ENCODE measurements at regions not wholly inside any gene's neighbourhood (a gene's known extent, or its start where the extent isn't known, plus 50 kb on each side); places are given as distances from the start of the nearest gene placed in this dataset.

DNA sequence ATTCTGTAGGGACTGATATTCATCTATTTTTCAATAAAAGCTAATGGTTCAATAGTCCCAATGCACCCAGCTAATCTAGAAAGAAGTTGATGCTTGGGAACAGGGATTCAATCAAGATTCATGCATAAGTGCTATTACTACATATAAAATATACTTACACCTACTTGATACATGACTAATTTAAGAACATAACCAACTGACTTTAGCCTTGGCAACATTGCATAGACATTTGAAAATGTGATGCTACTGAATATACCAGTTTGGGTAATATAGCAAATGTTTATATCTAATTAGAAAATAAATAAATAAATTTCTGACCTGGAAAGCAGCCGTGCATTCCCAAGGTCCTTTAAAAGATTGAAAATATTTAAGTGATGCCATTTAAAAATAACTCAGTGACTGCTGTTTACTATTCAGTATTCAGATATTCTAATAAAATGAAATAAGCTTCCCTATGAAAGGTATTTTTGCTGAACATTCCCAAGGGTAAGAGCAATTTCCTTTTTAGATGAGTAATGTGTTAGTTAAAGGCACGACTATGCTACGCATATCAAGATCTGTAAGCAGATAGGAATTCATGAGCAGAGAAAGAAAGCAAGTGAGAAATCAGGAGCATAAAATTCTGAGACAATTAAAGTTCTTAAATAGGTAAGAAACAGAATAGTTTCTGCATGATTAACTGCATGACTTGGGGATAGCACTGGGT lies 160.6 kb upstream of the SYT1 start:
- no peak for TF ChIP-seq POLR2A (IDR thresholded peaks at IDR 0.05)
- TF ChIP-seq, protein P1, sequence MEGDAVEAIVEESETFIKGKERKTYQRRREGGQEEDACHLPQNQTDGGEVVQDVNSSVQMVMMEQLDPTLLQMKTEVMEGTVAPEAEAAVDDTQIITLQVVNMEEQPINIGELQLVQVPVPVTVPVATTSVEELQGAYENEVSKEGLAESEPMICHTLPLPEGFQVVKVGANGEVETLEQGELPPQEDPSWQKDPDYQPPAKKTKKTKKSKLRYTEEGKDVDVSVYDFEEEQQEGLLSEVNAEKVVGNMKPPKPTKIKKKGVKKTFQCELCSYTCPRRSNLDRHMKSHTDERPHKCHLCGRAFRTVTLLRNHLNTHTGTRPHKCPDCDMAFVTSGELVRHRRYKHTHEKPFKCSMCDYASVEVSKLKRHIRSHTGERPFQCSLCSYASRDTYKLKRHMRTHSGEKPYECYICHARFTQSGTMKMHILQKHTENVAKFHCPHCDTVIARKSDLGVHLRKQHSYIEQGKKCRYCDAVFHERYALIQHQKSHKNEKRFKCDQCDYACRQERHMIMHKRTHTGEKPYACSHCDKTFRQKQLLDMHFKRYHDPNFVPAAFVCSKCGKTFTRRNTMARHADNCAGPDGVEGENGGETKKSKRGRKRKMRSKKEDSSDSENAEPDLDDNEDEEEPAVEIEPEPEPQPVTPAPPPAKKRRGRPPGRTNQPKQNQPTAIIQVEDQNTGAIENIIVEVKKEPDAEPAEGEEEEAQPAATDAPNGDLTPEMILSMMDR (IDR thresholded peaks at IDR 0.05): no peak
- H3K9me3 ChIP-seq: no peaks in the 10 kb centered on the region
- DNase-seq: no peak
- H3K4me3 ChIP-seq: no peak overlapping the region
- no peak overlapping the region for H3K27ac ChIP-seq
- no peaks in the 10 kb centered on the region for H3K27me3 ChIP-seq
- H3K4me1 ChIP-seq: no peaks in the 10 kb centered on the region
- no peaks in the 10 kb centered on the region for H3K36me3 ChIP-seq

DNA sequence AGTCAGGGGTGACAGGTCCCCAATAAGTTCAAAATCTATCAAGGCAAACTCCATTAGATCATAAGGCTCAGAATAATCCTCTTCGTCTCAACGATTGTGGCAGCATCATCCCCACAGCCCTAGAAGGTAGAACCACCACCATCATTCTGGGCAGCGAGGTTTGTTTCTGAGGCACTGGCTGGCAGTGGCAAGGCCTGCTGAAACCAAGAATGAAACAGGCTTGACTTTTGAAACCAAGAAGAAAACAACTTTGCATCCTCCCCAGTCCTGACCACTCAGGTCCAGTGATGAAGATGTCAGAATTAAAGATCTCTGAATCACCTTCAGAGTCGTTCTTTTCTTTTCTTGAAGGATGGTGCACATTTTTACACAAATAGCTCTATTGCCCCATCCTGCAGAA lies 152.6 kb upstream of the SYT1 start:
- Histone ChIP-seq H3K4me1 (no peaks in the 10 kb centered on the region), H3K36me3 (no peaks in the 10 kb centered on the region), H3K4me3 (no peak overlapping the region), H3K27me3 (no peaks in the 10 kb centered on the region), H3K9me3 (no peaks in the 10 kb centered on the region), H3K27ac (no peak overlapping the region)
- TF ChIP-seq, protein P1 (IDR thresholded peaks at IDR 0.05): no peak
- no peak for TF ChIP-seq POLR2A (IDR thresholded peaks at IDR 0.05)
- no peak for DNase-seq

DNA sequence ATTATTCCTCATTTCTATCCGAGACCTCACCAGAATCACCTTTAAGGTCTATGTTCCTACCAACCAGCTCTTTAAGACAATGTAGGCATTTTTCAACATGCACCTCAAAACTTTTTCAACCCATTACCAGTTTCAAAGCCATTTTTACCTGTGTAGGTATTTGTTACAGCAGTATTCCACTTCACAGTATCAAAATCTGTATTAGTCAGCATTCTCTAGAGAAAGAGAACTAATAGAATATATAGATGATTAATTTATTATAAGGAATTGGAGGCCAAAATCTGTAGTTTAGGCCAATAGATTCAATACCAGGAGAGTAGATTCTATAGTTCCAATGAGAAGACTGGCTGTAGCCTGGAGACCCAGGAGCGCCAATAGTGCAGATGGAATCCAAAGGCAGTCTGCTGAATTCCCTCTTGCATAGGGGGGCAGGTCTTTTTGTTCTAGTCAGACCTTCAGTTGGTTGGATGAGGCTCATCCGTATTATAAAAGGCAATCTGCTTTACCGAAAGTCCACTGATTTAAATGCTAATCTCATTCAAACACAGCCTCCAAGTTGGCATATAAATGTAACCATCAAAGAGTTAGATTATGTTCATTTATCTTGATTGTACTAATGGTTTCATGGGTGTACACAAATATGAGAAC lies 151.6 kb upstream of the SYT1 start:
- H3K9me3 ChIP-seq: no peaks in the 10 kb centered on the region
- no peak for DNase-seq

DNA sequence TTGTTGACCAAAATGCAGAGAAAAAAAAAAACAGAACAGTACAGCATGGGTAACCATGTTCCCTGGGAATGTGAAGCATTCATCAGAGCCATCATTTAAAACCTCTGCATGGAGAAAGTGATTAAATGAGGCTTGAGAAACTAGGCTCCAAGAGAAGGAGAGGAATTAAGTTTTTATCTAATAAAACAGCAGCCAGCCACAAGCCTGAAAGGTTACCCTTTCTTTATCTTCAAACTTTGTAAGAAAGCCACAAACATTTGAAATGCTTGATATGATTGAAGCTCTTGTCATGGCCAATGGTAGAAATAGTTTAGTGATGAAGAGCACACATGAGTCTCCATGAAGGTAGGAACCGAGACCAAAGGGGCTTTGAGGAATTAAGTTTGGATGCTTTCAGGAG lies 144.9 kb upstream of the SYT1 start:
- H3K27ac ChIP-seq: no peak overlapping the region
- no peaks in the 10 kb centered on the region for H3K4me1 ChIP-seq
- no peaks in the 10 kb centered on the region for H3K9me3 ChIP-seq
- TF ChIP-seq, protein P1 (IDR thresholded peaks at IDR 0.05): no peak
- TF ChIP-seq POLR2A (IDR thresholded peaks at IDR 0.05): no peak
- no peaks in the 10 kb centered on the region for H3K36me3 ChIP-seq
- H3K27me3 ChIP-seq: no peaks in the 10 kb centered on the region
- DNase-seq: no peak
- H3K4me3 ChIP-seq: no peak overlapping the region

More for the DNA sequence above, 151.6 kb upstream of the SYT1 start:
- Histone ChIP-seq H3K27me3 (no peaks in the 10 kb centered on the region), H3K36me3 (no peaks in the 10 kb centered on the region), H3K4me1 (no peaks in the 10 kb centered on the region), H3K4me3 (no peak overlapping the region), H3K27ac (no peak overlapping the region)
- TF ChIP-seq, protein P1 (IDR thresholded peaks at IDR 0.05): no peak
- no peak for TF ChIP-seq POLR2A (IDR thresholded peaks at IDR 0.05)

DNA sequence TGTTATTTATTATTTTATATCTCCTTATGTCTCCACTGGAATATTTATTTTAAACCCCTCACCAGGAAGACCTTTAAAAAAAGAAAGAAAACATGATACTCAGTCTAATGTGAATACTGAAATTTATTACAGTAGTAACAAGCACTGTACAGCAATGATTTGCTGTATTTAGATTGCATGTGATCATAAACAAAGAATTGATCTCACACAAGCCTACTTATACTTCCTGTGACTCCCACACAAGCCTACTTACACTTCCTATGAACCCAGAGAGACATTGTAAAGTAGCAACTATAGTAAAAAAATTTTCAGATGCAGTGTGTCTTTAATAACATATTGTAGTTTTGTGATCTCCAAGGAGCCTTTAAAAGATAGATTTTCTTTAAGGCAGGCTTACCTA lies 142.7 kb upstream of the SYT1 start:
- H3K27ac ChIP-seq: no peak overlapping the region
- TF ChIP-seq POLR2A (IDR thresholded peaks at IDR 0.05): no peak
- H3K4me1 ChIP-seq: no peaks in the 10 kb centered on the region
- no peaks in the 10 kb centered on the region for H3K27me3 ChIP-seq
- no peaks in the 10 kb centered on the region for H3K9me3 ChIP-seq
- H3K4me3 ChIP-seq: no peak overlapping the region
- no peak for DNase-seq
- no peaks in the 10 kb centered on the region for H3K36me3 ChIP-seq

DNA sequence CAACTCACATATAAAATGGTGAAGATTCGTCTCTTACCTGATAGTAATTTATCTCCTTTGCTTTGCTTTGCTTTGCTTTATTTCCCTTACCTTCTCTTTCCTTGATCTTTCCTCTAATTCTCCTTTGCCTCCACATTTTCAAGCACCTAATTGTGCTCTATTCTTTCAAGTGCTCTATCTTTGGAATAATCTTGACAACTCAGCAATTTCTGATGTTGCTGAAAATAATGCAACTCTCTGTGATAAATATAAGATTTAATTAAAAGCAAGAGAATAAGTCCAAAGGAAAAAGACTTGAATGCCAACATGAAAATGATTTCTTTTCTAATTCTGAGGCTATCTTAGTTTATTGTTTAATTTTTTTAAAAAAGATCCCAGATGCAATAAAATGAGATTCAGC lies 139.5 kb upstream of the SYT1 start:
- Histone ChIP-seq H3K4me1 (no peaks in the 10 kb centered on the region), H3K27me3 (no peaks in the 10 kb centered on the region), H3K9me3 (no peaks in the 10 kb centered on the region), H3K36me3 (no peaks in the 10 kb centered on the region), H3K27ac (no peak overlapping the region), H3K4me3 (no peak overlapping the region)
- TF ChIP-seq, protein P1 (IDR thresholded peaks at IDR 0.05): no peak
- TF ChIP-seq POLR2A (IDR thresholded peaks at IDR 0.05): no peak
- DNase-seq: no peak
